ENCODE measurements at regions not wholly inside any gene's neighbourhood (a gene's known extent, or its start where the extent isn't known, plus 50 kb on each side); places are given as distances from the start of the nearest gene placed in this dataset.

DNA sequence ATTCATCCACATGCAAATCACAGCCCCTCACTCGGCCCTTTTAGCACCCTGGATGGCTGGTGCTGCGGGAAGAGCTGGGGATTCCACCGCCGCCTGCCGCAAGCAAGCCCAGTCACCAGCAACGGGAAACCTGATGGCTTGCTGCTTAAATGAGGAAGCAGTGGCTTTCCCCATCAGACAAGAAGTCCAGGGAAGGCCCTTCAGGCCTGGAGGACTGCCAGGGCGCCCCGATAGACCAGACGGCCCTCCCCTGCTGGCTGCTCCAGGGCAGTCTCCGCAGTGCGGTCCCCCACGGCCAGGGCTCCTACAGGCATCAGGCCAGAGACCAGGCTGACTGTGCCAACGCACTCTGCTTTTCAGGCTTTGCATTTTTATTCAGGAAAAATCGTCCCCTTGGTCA lies 439.1 kb downstream of the EIPR1 start:
- TF ChIP-seq POLR2A (IDR thresholded peaks at IDR 0.05; ENCODE audit: control extremely low read depth in 1 of 2, low read depth in 2 of 2, low read length in 2 of 2) (no peak), MAFK (IDR thresholded peaks at IDR 0.05; ENCODE audit: low read depth, low read length) (no peak), CBX8 (IDR thresholded peaks at IDR 0.05; ENCODE audit: borderline replicate concordance, low read depth, low read length) (no peak), SIN3A (conservative IDR thresholded peaks at IDR 0.05 in 1 of 2, IDR thresholded peaks at IDR 0.05 in 1 of 2; ENCODE audit: low read depth in 1 of 2, low read length in 2 of 2) (no peak), GTF2F1 (IDR thresholded peaks at IDR 0.05; ENCODE audit: borderline replicate concordance, low read depth, low read length) (no peak), CBX5 (IDR thresholded peaks at IDR 0.05; ENCODE audit: low read depth, low read length) (no peak), BACH1 (IDR thresholded peaks at IDR 0.05; ENCODE audit: low read length) (no peak), GABPA (IDR thresholded peaks at IDR 0.05; ENCODE audit: borderline replicate concordance, insufficient read depth, low read length) (no peak), ZNF274 (IDR thresholded peaks at IDR 0.05; ENCODE audit: borderline replicate concordance, extremely low read depth, low read length) (no peak), TAF1 (IDR thresholded peaks at IDR 0.05; ENCODE audit: low read depth, low read length) (no peak)
- TF ChIP-seq, protein P1, sequence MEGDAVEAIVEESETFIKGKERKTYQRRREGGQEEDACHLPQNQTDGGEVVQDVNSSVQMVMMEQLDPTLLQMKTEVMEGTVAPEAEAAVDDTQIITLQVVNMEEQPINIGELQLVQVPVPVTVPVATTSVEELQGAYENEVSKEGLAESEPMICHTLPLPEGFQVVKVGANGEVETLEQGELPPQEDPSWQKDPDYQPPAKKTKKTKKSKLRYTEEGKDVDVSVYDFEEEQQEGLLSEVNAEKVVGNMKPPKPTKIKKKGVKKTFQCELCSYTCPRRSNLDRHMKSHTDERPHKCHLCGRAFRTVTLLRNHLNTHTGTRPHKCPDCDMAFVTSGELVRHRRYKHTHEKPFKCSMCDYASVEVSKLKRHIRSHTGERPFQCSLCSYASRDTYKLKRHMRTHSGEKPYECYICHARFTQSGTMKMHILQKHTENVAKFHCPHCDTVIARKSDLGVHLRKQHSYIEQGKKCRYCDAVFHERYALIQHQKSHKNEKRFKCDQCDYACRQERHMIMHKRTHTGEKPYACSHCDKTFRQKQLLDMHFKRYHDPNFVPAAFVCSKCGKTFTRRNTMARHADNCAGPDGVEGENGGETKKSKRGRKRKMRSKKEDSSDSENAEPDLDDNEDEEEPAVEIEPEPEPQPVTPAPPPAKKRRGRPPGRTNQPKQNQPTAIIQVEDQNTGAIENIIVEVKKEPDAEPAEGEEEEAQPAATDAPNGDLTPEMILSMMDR (IDR thresholded peaks at IDR 0.05; ENCODE audit: control extremely low read depth in 1 of 3, insufficient read depth in 1 of 3, low read depth in 1 of 3, low read length in 3 of 3), result no peak
- TF ChIP-seq, protein P2, sequence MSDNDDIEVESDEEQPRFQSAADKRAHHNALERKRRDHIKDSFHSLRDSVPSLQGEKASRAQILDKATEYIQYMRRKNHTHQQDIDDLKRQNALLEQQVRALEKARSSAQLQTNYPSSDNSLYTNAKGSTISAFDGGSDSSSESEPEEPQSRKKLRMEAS (IDR thresholded peaks at IDR 0.05), result no peak
- TF ChIP-seq, protein P3, sequence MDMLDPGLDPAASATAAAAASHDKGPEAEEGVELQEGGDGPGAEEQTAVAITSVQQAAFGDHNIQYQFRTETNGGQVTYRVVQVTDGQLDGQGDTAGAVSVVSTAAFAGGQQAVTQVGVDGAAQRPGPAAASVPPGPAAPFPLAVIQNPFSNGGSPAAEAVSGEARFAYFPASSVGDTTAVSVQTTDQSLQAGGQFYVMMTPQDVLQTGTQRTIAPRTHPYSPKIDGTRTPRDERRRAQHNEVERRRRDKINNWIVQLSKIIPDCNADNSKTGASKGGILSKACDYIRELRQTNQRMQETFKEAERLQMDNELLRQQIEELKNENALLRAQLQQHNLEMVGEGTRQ (IDR thresholded peaks at IDR 0.05; ENCODE audit: low read length), result no peak

Measured in H1 (cell line).